ENCODE measurements at regions not wholly inside any gene's neighbourhood (a gene's known extent, or its start where the extent isn't known, plus 50 kb on each side); places are given as distances from the start of the nearest gene placed in this dataset.
"Not testable (repeated sequence)": the region's sequence is repeated elsewhere in the genome, so short reads cannot be mapped to it uniquely, and the experiment has no call there.

DNA sequence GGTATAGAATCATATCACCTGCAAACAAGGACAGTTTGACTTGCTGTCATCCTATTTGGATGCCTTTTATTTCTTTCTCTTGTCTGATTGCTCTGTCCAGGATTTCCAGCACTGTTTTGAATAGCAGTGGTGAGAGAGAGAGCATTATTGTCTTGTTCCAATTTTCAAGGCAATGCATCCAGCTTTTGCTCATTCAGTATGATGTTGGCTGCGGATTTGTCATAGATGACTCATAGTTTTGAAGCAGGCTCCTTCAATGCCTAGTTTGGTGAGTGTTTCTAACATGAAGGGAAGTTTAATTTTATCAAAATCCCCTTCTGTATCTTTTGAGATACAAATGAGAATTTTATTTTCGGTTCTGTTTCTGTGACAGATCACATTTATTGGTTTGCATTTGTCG is 518.9 kb downstream of the PCDH11X start:
- not testable (repeated sequence) for DNase-seq (ENCODE audit: low spot score)

DNA sequence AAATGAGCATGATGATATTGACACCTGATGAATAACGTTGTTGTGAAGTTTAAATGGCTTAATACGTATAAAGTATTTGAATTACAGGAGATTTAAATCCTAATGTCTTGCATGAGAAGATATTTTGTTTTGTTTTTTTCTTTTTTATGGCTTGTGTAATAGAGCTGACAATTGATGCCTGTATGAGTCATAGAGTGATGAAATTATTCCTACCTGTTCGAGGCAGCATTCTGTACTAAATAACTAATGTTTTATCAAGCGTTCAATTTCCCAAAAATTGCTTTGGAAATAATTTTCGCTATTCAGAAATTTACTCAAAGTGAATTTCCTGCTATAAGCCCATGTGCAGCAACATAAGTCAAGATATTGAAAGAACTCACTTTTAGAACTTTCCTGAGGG is 554.0 kb downstream of the PCDH11X start:
- DNase-seq (ENCODE audit: low spot score), result not testable (repeated sequence)

DNA sequence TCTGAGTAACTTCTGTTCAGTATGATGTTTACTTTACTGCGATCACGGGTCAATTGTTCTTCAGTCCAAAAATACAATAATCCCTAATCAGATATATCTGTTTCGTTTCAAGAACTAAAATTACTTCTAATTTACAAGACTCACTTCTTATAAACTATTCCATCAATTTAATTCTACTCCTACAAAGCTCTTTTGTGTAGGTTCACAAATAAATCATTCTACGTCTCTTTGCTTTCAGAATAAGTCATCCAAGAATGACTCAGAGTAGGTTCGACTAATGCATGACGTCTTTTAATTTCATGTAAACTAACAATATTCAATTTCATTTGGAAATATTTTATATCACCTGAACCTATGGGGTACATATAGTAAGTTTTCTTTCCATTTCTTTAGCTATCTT is 571.9 kb downstream of the PCDH11X start:
- not testable (repeated sequence) for DNase-seq (ENCODE audit: low spot score)

DNA sequence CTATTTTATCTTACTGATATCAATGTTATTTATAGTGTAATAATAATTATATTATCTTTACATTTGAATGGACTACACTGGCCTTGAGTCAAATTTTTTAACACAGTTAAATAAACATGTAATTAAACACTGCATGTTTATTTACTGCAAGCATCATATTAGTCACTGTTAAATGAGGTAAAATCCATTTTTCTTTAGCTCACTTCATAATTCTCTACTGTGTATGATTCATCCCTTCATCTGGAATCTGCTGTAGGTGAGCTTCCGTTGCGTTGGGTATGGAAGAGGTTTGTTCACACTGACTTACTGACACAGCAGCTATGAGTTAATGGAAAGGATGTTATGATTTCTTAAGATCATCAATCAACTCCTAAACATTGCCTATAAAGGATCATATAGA is 572.3 kb downstream of the PCDH11X start:
- DNase-seq (ENCODE audit: low spot score), result no peak

Data from AG08395 (cell line).